ENCODE measurements at regions not wholly inside any gene's neighbourhood (a gene's known extent, or its start where the extent isn't known, plus 50 kb on each side); places are given as distances from the start of the nearest gene placed in this dataset.

DNA sequence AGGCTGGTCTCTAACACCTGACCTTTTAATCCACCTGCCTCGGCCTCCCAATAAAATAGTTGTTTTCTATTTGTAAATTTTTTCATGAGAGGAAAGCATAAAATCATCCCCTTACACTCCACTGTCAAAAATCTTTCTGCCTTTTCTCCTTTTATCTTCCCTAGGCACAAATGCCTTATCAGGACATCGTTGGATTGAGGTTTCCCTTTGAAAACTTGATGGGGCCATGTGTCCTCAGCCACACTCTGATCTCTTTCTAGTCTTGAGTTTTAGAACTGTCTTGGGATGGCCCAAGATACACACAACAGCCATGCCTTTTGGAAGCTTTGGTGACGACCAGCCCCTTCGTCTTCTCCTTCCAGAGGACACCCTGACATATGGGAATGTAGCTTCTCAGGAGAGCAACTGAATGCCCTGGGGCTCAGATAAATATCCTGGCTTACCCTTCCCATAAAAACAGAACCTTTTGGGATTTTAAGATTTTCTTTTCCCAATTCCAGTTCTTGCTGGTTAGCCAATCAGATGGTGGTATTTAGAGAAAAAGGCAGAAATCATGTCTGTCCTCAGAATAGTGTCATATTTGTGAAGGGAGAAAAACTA lies 112.4 kb downstream of the ZNF429 start (continued):
- TF ChIP-seq, protein P1, sequence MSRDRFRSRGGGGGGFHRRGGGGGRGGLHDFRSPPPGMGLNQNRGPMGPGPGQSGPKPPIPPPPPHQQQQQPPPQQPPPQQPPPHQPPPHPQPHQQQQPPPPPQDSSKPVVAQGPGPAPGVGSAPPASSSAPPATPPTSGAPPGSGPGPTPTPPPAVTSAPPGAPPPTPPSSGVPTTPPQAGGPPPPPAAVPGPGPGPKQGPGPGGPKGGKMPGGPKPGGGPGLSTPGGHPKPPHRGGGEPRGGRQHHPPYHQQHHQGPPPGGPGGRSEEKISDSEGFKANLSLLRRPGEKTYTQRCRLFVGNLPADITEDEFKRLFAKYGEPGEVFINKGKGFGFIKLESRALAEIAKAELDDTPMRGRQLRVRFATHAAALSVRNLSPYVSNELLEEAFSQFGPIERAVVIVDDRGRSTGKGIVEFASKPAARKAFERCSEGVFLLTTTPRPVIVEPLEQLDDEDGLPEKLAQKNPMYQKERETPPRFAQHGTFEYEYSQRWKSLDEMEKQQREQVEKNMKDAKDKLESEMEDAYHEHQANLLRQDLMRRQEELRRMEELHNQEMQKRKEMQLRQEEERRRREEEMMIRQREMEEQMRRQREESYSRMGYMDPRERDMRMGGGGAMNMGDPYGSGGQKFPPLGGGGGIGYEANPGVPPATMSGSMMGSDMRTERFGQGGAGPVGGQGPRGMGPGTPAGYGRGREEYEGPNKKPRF (IDR thresholded peaks at IDR 0.05; ENCODE audit: low read depth, low read length) = no peak
- TF ChIP-seq, protein P2, sequence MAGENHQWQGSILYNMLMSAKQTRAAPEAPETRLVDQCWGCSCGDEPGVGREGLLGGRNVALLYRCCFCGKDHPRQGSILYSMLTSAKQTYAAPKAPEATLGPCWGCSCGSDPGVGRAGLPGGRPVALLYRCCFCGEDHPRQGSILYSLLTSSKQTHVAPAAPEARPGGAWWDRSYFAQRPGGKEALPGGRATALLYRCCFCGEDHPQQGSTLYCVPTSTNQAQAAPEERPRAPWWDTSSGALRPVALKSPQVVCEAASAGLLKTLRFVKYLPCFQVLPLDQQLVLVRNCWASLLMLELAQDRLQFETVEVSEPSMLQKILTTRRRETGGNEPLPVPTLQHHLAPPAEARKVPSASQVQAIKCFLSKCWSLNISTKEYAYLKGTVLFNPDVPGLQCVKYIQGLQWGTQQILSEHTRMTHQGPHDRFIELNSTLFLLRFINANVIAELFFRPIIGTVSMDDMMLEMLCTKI (IDR thresholded peaks at IDR 0.05; ENCODE audit: partially characterized antibody) = no peak
- TF ChIP-seq, protein P3, sequence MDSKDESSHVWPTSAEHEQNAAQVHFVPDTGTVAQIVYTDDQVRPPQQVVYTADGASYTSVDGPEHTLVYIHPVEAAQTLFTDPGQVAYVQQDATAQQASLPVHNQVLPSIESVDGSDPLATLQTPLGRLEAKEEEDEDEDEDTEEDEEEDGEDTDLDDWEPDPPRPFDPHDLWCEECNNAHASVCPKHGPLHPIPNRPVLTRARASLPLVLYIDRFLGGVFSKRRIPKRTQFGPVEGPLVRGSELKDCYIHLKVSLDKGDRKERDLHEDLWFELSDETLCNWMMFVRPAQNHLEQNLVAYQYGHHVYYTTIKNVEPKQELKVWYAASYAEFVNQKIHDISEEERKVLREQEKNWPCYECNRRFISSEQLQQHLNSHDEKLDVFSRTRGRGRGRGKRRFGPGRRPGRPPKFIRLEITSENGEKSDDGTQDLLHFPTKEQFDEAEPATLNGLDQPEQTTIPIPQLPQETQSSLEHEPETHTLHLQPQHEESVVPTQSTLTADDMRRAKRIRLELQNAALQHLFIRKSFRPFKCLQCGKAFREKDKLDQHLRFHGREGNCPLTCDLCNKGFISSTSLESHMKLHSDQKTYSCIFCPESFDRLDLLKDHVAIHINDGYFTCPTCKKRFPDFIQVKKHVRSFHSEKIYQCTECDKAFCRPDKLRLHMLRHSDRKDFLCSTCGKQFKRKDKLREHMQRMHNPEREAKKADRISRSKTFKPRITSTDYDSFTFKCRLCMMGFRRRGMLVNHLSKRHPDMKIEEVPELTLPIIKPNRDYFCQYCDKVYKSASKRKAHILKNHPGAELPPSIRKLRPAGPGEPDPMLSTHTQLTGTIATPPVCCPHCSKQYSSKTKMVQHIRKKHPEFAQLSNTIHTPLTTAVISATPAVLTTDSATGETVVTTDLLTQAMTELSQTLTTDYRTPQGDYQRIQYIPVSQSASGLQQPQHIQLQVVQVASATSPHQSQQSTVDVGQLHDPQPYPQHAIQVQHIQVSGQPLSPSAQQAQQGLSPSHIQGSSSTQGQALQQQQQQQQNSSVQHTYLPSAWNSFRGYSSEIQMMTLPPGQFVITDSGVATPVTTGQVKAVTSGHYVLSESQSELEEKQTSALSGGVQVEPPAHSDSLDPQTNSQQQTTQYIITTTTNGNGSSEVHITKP (IDR thresholded peaks at IDR 0.05; ENCODE audit: partially characterized antibody) = peak; percentile 19
- TF ChIP-seq MNT (conservative IDR thresholded peaks at IDR 0.05) (peak in 1 of 2 experiments; percentile 38; a peak in 1 of 4 replicates), KDM1A (IDR thresholded peaks at IDR 0.05) (peak in 1 of 2 experiments; percentile 52; a peak in 2 of 4 replicates), ZKSCAN8 (CRISPR knock-in tag; IDR thresholded peaks at IDR 0.05) (no peak), RBBP5 (IDR thresholded peaks at IDR 0.05; ENCODE audit: borderline replicate concordance, insufficient read depth, low read length, poor library complexity, severe bottlenecking) (peak; percentile 27), LEF1 (IDR thresholded peaks at IDR 0.05) (peak; percentile 60), ZFPM2 (CRISPR knock-in tag; IDR thresholded peaks at IDR 0.05) (no peak), SMAD1 (IDR thresholded peaks at IDR 0.05; ENCODE audit: low read depth, low read length, partially characterized antibody) (no peak)
- TF ChIP-seq, protein P4, sequence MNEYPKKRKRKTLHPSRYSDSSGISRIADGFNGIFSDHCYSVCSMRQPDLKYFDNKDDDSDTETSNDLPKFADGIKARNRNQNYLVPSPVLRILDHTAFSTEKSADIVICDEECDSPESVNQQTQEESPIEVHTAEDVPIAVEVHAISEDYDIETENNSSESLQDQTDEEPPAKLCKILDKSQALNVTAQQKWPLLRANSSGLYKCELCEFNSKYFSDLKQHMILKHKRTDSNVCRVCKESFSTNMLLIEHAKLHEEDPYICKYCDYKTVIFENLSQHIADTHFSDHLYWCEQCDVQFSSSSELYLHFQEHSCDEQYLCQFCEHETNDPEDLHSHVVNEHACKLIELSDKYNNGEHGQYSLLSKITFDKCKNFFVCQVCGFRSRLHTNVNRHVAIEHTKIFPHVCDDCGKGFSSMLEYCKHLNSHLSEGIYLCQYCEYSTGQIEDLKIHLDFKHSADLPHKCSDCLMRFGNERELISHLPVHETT (CRISPR knock-in tag; conservative IDR thresholded peaks at IDR 0.05 in 1 of 2, IDR thresholded peaks at IDR 0.05 in 1 of 2) = peak in 1 of 2 experiments; percentile 54; a peak in 1 of 4 replicates

Data from K562 (cell line).